GM12878 (cell line): ENCODE measurements at regions not wholly inside any gene's neighbourhood (a gene's known extent, or its start where the extent isn't known, plus 50 kb on each side); places are given as distances from the start of the nearest gene placed in this dataset.

Experiments
- ATAC-seq: fragments of 200-7000 bp; cut with Tn5 transposase; 3 replicates; pipeline ENCODE4 v1.9.1; 2020; ENCODE audit warnings: mild to moderate bottlenecking, moderate library complexity
- BruUV-seq: library from RNA; stranded (reverse); fragments of 400-500 nt; replicated peaks from 2 replicates; lab custom pipeline; 2021; lab: Mats Ljungman, UMichigan
- CTCF ChIA-PET: fragments of 300-600 bp; sonication (Branson Sonifier 250); formaldehyde crosslinking; extraction: SDS; loops from one replicate; lab custom pipeline; 2021; ENCODE audit warnings: inconsistent platforms; lab: Yijun Ruan, JAX
- POLR2A ChIA-PET: fragments of 350-600 bp; formaldehyde crosslinking; extraction: SDS; loops from one replicate; lab custom pipeline; 2021; ENCODE audit warnings: inconsistent platforms; lab: Charles Lee
- RAD21 ChIA-PET: fragments of 300-600 bp; sonication (Branson Sonifier 250); formaldehyde crosslinking; loops from one replicate; lab custom pipeline; 2023; ENCODE audit warnings: antibody characterized with exemption; ENCODE audit not compliant: unreplicated experiment; lab: Charles Lee
- SMC1A ChIA-PET: fragments of 300-600 bp; sonication (Branson Sonifier 250); formaldehyde crosslinking; loops from one replicate; lab custom pipeline; 2023; ENCODE audit not compliant: unreplicated experiment, uncharacterized antibody; lab: Charles Lee
- DNase-seq: peaks from one replicate; pipeline ENCODE4 v3.0.0-alpha.2; 2011; ENCODE audit warnings: low read depth, low spot score
- FAIRE-seq: peaks from 3 replicates; lab custom pipeline; 2011; peaks lifted over from hg19 to GRCh38; lab: Jason Lieb, UNC
- H2AFZ ChIP-seq: 2 replicates; pipeline ENCODE4 v1.6.0; 2011; ENCODE audit warnings: low read depth, low read length, control low read depth; ENCODE audit not compliant: control insufficient read depth
- H3K27ac ChIP-seq: 2 replicates; pipeline ENCODE4 v1.5.1; 2011; ENCODE audit warnings: control low read depth; ENCODE audit not compliant: control insufficient read depth, insufficient read depth
- H3K27me3 ChIP-seq, 2 experiments: replicated peaks in 1 of 2; 2 replicates each; pipeline versions ENCODE4 v1.6.0 to v1.6.1; 2011; ENCODE audit warnings: low read length in 1 of 2; ENCODE audit not compliant: control insufficient read depth in 2 of 2, insufficient read depth in 2 of 2
- H3K36me3 ChIP-seq, 2 experiments: 2 replicates each; pipeline ENCODE4 v1.5.1; 2011; ENCODE audit warnings: low read length in 1 of 2; ENCODE audit not compliant: control insufficient read depth in 2 of 2, insufficient read depth in 2 of 2
- H3K4me1 ChIP-seq: 2 replicates; pipeline ENCODE4 v1.6.1; 2011; ENCODE audit warnings: mild to moderate bottlenecking, low read length, moderate library complexity, mixed read lengths; ENCODE audit not compliant: control insufficient read depth, insufficient read depth
- H3K4me2 ChIP-seq: 2 replicates; pipeline ENCODE4 v1.6.0; 2011; ENCODE audit warnings: control low read depth; ENCODE audit not compliant: control insufficient read depth, insufficient read depth
- H3K4me3 ChIP-seq: fragments of 200-600 bp; sonication (generic); 2 replicates; pipeline ENCODE4 v1.5.1; 2016
- H3K79me2 ChIP-seq: 2 replicates; pipeline ENCODE4 v1.6.0; 2011; ENCODE audit warnings: low read length; ENCODE audit not compliant: control insufficient read depth, insufficient read depth
- H3K9ac ChIP-seq: 2 replicates; pipeline ENCODE4 v1.8.0; 2011; ENCODE audit warnings: low read length, control low read depth, mixed read lengths; ENCODE audit not compliant: control insufficient read depth, insufficient read depth
- H3K9me3 ChIP-seq: replicated peaks from 3 replicates; pipeline ENCODE4 v1.5.1; 2011; ENCODE audit warnings: mild to moderate bottlenecking, low read length; ENCODE audit not compliant: control insufficient read depth, insufficient read depth
- H4K20me1 ChIP-seq: 2 replicates; pipeline ENCODE4 v1.6.0; 2011; ENCODE audit not compliant: control insufficient read depth, insufficient read depth
- ATF2 ChIP-seq: IDR thresholded peaks from 2 replicates; pipeline ENCODE4 v1.6.1; 2012; ENCODE audit warnings: low read length, inconsistent platforms
- BACH1 ChIP-seq: fragments of 450-650 bp; IDR thresholded peaks from 2 replicates; pipeline ENCODE4 v1.6.1; 2017; ENCODE audit warnings: mild to moderate bottlenecking, borderline replicate concordance
- BHLHE40 ChIP-seq, 2 experiments: fragments of 450-650 bp in 1 of 2; IDR thresholded peaks; 2 replicates each; pipeline ENCODE4 v1.6.1; 2011 to 2017; ENCODE audit warnings: low read depth in 2 of 2, borderline replicate concordance in 1 of 2, improper control_type of control experiment in 1 of 2, low read length in 1 of 2, mild to moderate bottlenecking in 1 of 2
- CTCF ChIP-seq, 3 experiments: IDR thresholded peaks in 2 of 3; conservative IDR thresholded peaks in 1 of 3; 2 replicates each; pipeline ENCODE4 v1.5.1; 2011; ENCODE audit warnings: low read depth in 3 of 3, low read length in 3 of 3, mild to moderate bottlenecking in 3 of 3, control low read depth in 2 of 3, moderate library complexity in 2 of 3, inconsistent platforms in 1 of 3, mixed read lengths in 1 of 3; ENCODE audit not compliant: control insufficient read depth in 2 of 3, insufficient read depth in 1 of 3; ENCODE audit errors: extremely low read depth in 1 of 3
- IRF3 ChIP-seq: fragments of 450-650 bp; IDR thresholded peaks from 2 replicates; pipeline ENCODE4 v1.6.1; 2014; ENCODE audit warnings: mild to moderate bottlenecking
- LARP7 ChIP-seq: fragments of 450-650 bp; IDR thresholded peaks from 2 replicates; pipeline ENCODE4 v1.6.1; 2017; ENCODE audit warnings: mild to moderate bottlenecking
- MYC ChIP-seq: IDR thresholded peaks from 2 replicates; pipeline ENCODE4 v1.6.1; 2011; ENCODE audit warnings: mild to moderate bottlenecking, low read length, moderate library complexity, inconsistent platforms; ENCODE audit not compliant: insufficient read depth, insufficient replicate concordance, insufficient read length, severe bottlenecking
- POLR2AphosphoS5 ChIP-seq: IDR thresholded peaks from 2 replicates; pipeline ENCODE4 v1.6.1; 2011; ENCODE audit warnings: mild to moderate bottlenecking, low read length, inconsistent platforms
- SUPT20H ChIP-seq: IDR thresholded peaks from 2 replicates; pipeline ENCODE4 v1.6.1; 2011; ENCODE audit warnings: low read depth, mild to moderate bottlenecking, low read length, moderate library complexity, borderline replicate concordance; ENCODE audit not compliant: control insufficient read depth
- TCF7 ChIP-seq: IDR thresholded peaks from 2 replicates; pipeline ENCODE4 v1.6.1; 2014; ENCODE audit warnings: antibody characterized with exemption, borderline replicate concordance
- ZNF207 ChIP-seq: fragments of 450-650 bp; IDR thresholded peaks from 2 replicates; pipeline ENCODE4 v1.6.1; 2014; ENCODE audit warnings: antibody characterized with exemption, mild to moderate bottlenecking, borderline replicate concordance
- ZNF217 ChIP-seq: fragments of 450-650 bp; IDR thresholded peaks from 2 replicates; pipeline ENCODE4 v1.6.1; 2017; ENCODE audit warnings: antibody characterized with exemption, mild to moderate bottlenecking
- WGBS: methylation state at CpG from one replicate; pipeline ENCODE4 v1.1.6; 2016; ENCODE audit warnings: low lambda C conversion rate; ENCODE audit not compliant: insufficient replicate concordance, insufficient coverage; ENCODE audit errors: missing lambda C conversion rate; 5-methylcytosine and 5-hydroxymethylcytosine counted together
- in situ Hi-C: fragments of 300-500 bp; cut with MboI; formaldehyde crosslinking; loops from 9 replicates; pipeline ENCODE4 v1.14.3; 2018; ENCODE audit warnings: mixed read lengths
- intact Hi-C: fragments of 100-400 bp; cut with micrococcal nuclease; formaldehyde crosslinking; loops from one replicate; pipeline ENCODE4 v1.14.2; 2022; ENCODE audit not compliant: unreplicated experiment
- TF ChIP-seq, protein P1 (sequence below): fragments of 450-650 bp; IDR thresholded peaks from 2 replicates; pipeline ENCODE4 v1.6.1; 2016; ENCODE audit warnings: mild to moderate bottlenecking

DNA sequence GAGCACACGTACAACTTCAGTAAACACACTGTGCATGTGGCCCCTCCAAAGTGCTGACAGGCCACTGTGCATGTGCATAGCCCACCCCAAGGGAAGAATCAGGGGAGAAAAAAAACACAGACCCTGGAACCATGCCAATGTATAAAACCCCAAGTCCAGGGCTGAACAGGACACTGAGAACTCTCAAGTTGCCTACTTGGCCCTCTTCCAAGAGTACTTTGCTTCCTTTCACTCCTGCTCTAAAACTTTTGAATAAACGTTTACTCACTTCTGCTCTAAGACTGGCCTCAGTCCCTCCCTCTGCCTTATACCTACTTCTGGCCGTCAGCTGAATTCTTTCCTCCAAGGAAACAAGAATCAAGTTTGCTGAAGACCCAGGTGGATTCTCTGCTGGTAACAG, 77.7 kb upstream of the NFIB start:
- ChIA-PET RAD21 (no interaction called here), POLR2A (no interaction called here), CTCF (no interaction called here), SMC1A (no interaction called here)
- no peak overlapping the region for H3K4me3 ChIP-seq
- H3K79me2 ChIP-seq, result no peaks in the 10 kb centered on the region
- no peaks in the 10 kb centered on the region for H3K4me1 ChIP-seq
- H3K4me2 ChIP-seq, result no peak overlapping the region
- FAIRE-seq (no peak), DNase-seq (no peak), ATAC-seq (no peak)
- BruUV-seq, result no TSS peak
- 2% methylated on average over 3 of the region's 3 CpGs for WGBS
- H3K36me3 ChIP-seq, result no peaks in the 10 kb centered on the region
- in situ Hi-C loops (no loop called here), intact Hi-C loops (no loop called here)
- no peaks in the 10 kb centered on the region for H3K9me3 ChIP-seq
- TF ChIP-seq POLR2AphosphoS5 (no peak), LARP7 (no peak), BACH1 (no peak), SUPT20H (no peak), TCF7 (no peak), ZNF207 (no peak), ATF2 (no peak), IRF3 (no peak), ZNF217 (no peak), CTCF (IDR thresholded peaks at IDR 0.05 in 2 of 3, conservative IDR thresholded peaks at IDR 0.05 in 1 of 3; ENCODE audit: control insufficient read depth in 2 of 3, extremely low read depth in 1 of 3, insufficient read depth in 1 of 3, low read depth in 3 of 3, low read length in 3 of 3) (no peak), MYC (no peak), BHLHE40 (IDR thresholded peaks at IDR 0.05; ENCODE audit: borderline replicate concordance in 1 of 2, low read depth in 2 of 2, low read length in 1 of 2) (no peak)
- TF ChIP-seq, protein P1, sequence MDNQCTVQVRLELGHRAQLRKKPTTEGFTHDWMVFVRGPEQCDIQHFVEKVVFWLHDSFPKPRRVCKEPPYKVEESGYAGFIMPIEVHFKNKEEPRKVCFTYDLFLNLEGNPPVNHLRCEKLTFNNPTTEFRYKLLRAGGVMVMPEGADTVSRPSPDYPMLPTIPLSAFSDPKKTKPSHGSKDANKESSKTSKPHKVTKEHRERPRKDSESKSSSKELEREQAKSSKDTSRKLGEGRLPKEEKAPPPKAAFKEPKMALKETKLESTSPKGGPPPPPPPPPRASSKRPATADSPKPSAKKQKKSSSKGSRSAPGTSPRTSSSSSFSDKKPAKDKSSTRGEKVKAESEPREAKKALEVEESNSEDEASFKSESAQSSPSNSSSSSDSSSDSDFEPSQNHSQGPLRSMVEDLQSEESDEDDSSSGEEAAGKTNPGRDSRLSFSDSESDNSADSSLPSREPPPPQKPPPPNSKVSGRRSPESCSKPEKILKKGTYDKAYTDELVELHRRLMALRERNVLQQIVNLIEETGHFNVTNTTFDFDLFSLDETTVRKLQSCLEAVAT, result no peak
- H4K20me1 ChIP-seq, result no peaks in the 10 kb centered on the region
- no peak overlapping the region for H3K9ac ChIP-seq
- no peaks in the 10 kb centered on the region for H3K27me3 ChIP-seq
- no peak overlapping the region for H2AFZ ChIP-seq
- no peak overlapping the region for H3K27ac ChIP-seq
